OCI-LY1 (cell line): ENCODE measurements at regions not wholly inside any gene's neighbourhood (a gene's known extent, or its start where the extent isn't known, plus 50 kb on each side); places are given as distances from the start of the nearest gene placed in this dataset.

Experiments
- H2AFZ ChIP-seq: fragments of 200-600 bp; sonication (generic), shearing (Covaris generic); 2 replicates; pipeline ENCODE4 v1.6.0; 2014; ENCODE audit warnings: antibody characterized with exemption, mild to moderate bottlenecking, low read length
- H3F3A ChIP-seq: fragments of 200-600 bp; sonication (generic), shearing (Covaris generic); 2 replicates; pipeline ENCODE4 v1.6.0; 2014; ENCODE audit warnings: mild to moderate bottlenecking, antibody characterized with exemption, low read length, moderate library complexity; ENCODE audit not compliant: insufficient read depth
- H3K27ac ChIP-seq: fragments of 200-600 bp; sonication (generic); 2 replicates; pipeline ENCODE4 v1.5.1; 2014; ENCODE audit warnings: low read length, mixed run types, mild to moderate bottlenecking, low read depth; ENCODE audit not compliant: poor library complexity, severe bottlenecking
- H3K27me3 ChIP-seq: fragments of 200-600 bp; sonication (generic); 2 replicates; pipeline ENCODE4 v1.6.0; 2014; ENCODE audit warnings: antibody characterized with exemption, mild to moderate bottlenecking, low read length, moderate library complexity; ENCODE audit not compliant: insufficient read depth
- H3K36me3 ChIP-seq: fragments of 200-600 bp; sonication (generic); 2 replicates; pipeline ENCODE4 v1.6.1; 2014; ENCODE audit warnings: mild to moderate bottlenecking, antibody characterized with exemption, low read length, moderate library complexity, mixed read lengths; ENCODE audit not compliant: insufficient read depth
- H3K4me1 ChIP-seq: fragments of 200-600 bp; sonication (generic); 2 replicates; pipeline ENCODE4 v1.5.1; 2014; ENCODE audit warnings: mild to moderate bottlenecking, low read length, moderate library complexity; ENCODE audit not compliant: insufficient read depth, severe bottlenecking
- H3K4me2 ChIP-seq: fragments of 200-600 bp; sonication (generic), shearing (Covaris generic); 2 replicates; pipeline ENCODE4 v1.6.1; 2014; ENCODE audit warnings: low read length
- H3K4me3 ChIP-seq: fragments of 200-600 bp; sonication (generic); 2 replicates; pipeline ENCODE4 v1.5.1; 2014; ENCODE audit warnings: low read length, low read depth, mild to moderate bottlenecking, mixed read lengths; ENCODE audit not compliant: poor library complexity, severe bottlenecking
- H3K79me2 ChIP-seq: fragments of 200-600 bp; shearing (Covaris generic); 2 replicates; pipeline ENCODE4 v1.6.1; 2016; ENCODE audit warnings: mixed run types, low read length, mixed read lengths; ENCODE audit not compliant: insufficient read depth
- H3K9ac ChIP-seq: fragments of 200-600 bp; sonication (generic), shearing (Covaris generic); 2 replicates; pipeline ENCODE4 v1.6.1; 2014; ENCODE audit warnings: mild to moderate bottlenecking, low read length, mixed read lengths
- H3K9me2 ChIP-seq: fragments of 200-600 bp; sonication (generic), shearing (Covaris generic); 2 replicates; pipeline ENCODE4 v1.6.1; 2014; ENCODE audit warnings: low read depth, mild to moderate bottlenecking, low read length, mixed read lengths
- H3K9me3 ChIP-seq: fragments of 200-600 bp; shearing (Covaris generic); 2 replicates; pipeline ENCODE4 v1.6.1; 2014; ENCODE audit warnings: low read length, mixed read lengths
- H4K20me1 ChIP-seq: fragments of 200-600 bp; sonication (generic), shearing (Covaris generic); 2 replicates; pipeline ENCODE4 v1.6.0; 2016; ENCODE audit warnings: mild to moderate bottlenecking, low read length; ENCODE audit not compliant: insufficient read depth
- EZH2 ChIP-seq: fragments of 200-600 bp; sonication (generic), shearing (Covaris generic); IDR thresholded peaks from 2 replicates; pipeline ENCODE4 v1.8.0; 2017; ENCODE audit warnings: borderline replicate concordance, mixed run types, mild to moderate bottlenecking, antibody characterized with exemption, low read length, moderate library complexity, mixed read lengths
- TF ChIP-seq, protein P1 (sequence below): fragments of 200-600 bp; sonication (generic), shearing (Covaris generic); IDR thresholded peaks from 2 replicates; pipeline ENCODE4 v1.5.1; 2017; ENCODE audit warnings: mild to moderate bottlenecking, antibody characterized with exemption, low read length, moderate library complexity, mixed read lengths

DNA sequence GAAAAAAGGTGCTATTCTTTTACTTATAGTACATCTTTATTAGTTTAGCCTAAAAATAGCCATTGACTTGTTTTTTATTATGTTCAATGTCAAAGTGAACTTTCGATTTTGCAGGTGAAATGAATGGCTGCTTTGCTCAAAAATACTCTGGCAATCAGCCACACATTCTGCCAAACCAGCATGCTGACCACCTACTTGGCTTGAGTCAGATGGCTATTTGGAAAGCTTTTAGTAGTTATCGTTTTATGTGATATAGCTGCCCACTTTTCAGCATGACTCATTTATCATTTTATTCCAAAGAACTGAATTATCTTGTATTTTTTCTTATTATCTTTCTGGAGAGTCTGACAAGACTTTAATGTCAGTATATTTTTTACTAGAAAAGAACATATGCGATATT lies 1615.8 kb upstream of the TMEFF2 start:
- H3K9me3 ChIP-seq: no peaks in the 10 kb centered on the region
- no peaks in the 10 kb centered on the region for H3F3A ChIP-seq
- no peaks in the 10 kb centered on the region for H3K9me2 ChIP-seq
- no peaks in the 10 kb centered on the region for H3K4me1 ChIP-seq
- no peaks in the 10 kb centered on the region for H3K36me3 ChIP-seq
- TF ChIP-seq, protein P1, sequence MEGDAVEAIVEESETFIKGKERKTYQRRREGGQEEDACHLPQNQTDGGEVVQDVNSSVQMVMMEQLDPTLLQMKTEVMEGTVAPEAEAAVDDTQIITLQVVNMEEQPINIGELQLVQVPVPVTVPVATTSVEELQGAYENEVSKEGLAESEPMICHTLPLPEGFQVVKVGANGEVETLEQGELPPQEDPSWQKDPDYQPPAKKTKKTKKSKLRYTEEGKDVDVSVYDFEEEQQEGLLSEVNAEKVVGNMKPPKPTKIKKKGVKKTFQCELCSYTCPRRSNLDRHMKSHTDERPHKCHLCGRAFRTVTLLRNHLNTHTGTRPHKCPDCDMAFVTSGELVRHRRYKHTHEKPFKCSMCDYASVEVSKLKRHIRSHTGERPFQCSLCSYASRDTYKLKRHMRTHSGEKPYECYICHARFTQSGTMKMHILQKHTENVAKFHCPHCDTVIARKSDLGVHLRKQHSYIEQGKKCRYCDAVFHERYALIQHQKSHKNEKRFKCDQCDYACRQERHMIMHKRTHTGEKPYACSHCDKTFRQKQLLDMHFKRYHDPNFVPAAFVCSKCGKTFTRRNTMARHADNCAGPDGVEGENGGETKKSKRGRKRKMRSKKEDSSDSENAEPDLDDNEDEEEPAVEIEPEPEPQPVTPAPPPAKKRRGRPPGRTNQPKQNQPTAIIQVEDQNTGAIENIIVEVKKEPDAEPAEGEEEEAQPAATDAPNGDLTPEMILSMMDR: no peak
- no peak for TF ChIP-seq EZH2
- H2AFZ ChIP-seq: no peak overlapping the region
- no peak overlapping the region for H3K9ac ChIP-seq
- H3K4me3 ChIP-seq: no peak overlapping the region
- no peak overlapping the region for H3K4me2 ChIP-seq
- no peaks in the 10 kb centered on the region for H3K27me3 ChIP-seq
- no peaks in the 10 kb centered on the region for H4K20me1 ChIP-seq
- no peak overlapping the region for H3K27ac ChIP-seq
- no peaks in the 10 kb centered on the region for H3K79me2 ChIP-seq

DNA sequence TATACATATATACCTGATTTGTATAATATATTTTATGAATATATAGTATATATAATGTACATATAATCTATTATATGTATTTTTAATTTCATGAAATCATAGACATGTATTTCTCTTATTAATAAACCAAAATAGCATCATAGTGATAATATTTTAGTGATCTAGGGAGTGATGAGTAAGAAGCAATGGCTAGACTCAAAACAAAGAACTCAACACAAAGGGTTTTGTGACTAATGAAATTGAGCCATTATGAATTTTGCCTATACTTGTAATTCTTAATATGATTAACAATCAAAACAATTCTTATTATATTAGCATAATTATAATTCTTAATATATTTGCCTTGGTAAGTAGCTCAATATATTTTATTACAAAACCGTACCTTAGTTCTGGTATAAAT lies 1614.1 kb upstream of the TMEFF2 start:
- Histone ChIP-seq H2AFZ (no peak overlapping the region), H3K9me2 (no peaks in the 10 kb centered on the region), H4K20me1 (no peaks in the 10 kb centered on the region), H3K4me3 (no peak overlapping the region), H3K36me3 (no peaks in the 10 kb centered on the region), H3K4me2 (no peak overlapping the region), H3K9ac (no peak overlapping the region), H3K27me3 (no peaks in the 10 kb centered on the region), H3K79me2 (no peaks in the 10 kb centered on the region), H3F3A (no peaks in the 10 kb centered on the region), H3K27ac (no peak overlapping the region), H3K9me3 (no peaks in the 10 kb centered on the region), H3K4me1 (no peaks in the 10 kb centered on the region)
- no peak for TF ChIP-seq EZH2
- TF ChIP-seq, protein P1: no peak

GRCh38 chr2:193806088-193806774 lies 1611.5 kb upstream of the TMEFF2 start:
- Histone ChIP-seq H3F3A (no peaks in the 10 kb centered on the region), H3K4me3 (no peak overlapping the region), H3K27ac (no peak overlapping the region), H3K4me1 (no peaks in the 10 kb centered on the region), H4K20me1 (no peaks in the 10 kb centered on the region), H3K27me3 (no peaks in the 10 kb centered on the region), H2AFZ (no peak overlapping the region), H3K36me3 (no peaks in the 10 kb centered on the region), H3K9me3 (no peaks in the 10 kb centered on the region), H3K79me2 (no peaks in the 10 kb centered on the region), H3K9ac (no peak overlapping the region), H3K4me2 (no peak overlapping the region), H3K9me2 (no peaks in the 10 kb centered on the region)
- no peak for TF ChIP-seq EZH2
- TF ChIP-seq, protein P1: no peak
